ENCODE measurements at regions not wholly inside any gene's neighbourhood (a gene's known extent, or its start where the extent isn't known, plus 50 kb on each side); places are given as distances from the start of the nearest gene placed in this dataset.

GRCh38 chr10:61319386-61320256 lies 133.6 kb downstream of the TMEM26 start:
- no peak for TF ChIP-seq CTCF (IDR thresholded peaks at IDR 0.05; ENCODE audit: control insufficient read depth, extremely low read depth, insufficient read depth)
- H3K4me3 ChIP-seq (ENCODE audit: low read depth, low read length), result no peak overlapping the region
- DNase-seq (ENCODE audit: low read depth), result no peak

- H3K4me3 ChIP-seq (ENCODE audit: low read depth, low read length), result no peak overlapping the region
- DNase-seq (ENCODE audit: low read depth), result no peak
- no peak for TF ChIP-seq CTCF (IDR thresholded peaks at IDR 0.05; ENCODE audit: control insufficient read depth, extremely low read depth, insufficient read depth)
Measured at GRCh38 chr10:61318429-61318828, 134.8 kb downstream of the TMEM26 start.

- DNase-seq (ENCODE audit: low read depth), result no peak
- TF ChIP-seq CTCF (IDR thresholded peaks at IDR 0.05; ENCODE audit: control insufficient read depth, extremely low read depth, insufficient read depth), result no peak
Measured at GRCh38 chr10:61317706-61318105, 135.5 kb downstream of the TMEM26 start.

GRCh38 chr10:61316676-61317265 lies 136.4 kb downstream of the TMEM26 start:
- DNase-seq (ENCODE audit: low read depth), result no peak
- no peak overlapping the region for H3K4me3 ChIP-seq (ENCODE audit: low read depth, low read length)
- no peak for TF ChIP-seq CTCF (IDR thresholded peaks at IDR 0.05; ENCODE audit: control insufficient read depth, extremely low read depth, insufficient read depth)

More at GRCh38 chr10:61317706-61318105, 135.5 kb downstream of the TMEM26 start:
- H3K4me3 ChIP-seq (ENCODE audit: low read depth, low read length), result no peak overlapping the region

GRCh38 chr10:61314273-61314672 lies 138.9 kb downstream of the TMEM26 start:
- TF ChIP-seq CTCF (IDR thresholded peaks at IDR 0.05; ENCODE audit: control insufficient read depth, extremely low read depth, insufficient read depth), result no peak
- DNase-seq (ENCODE audit: low read depth), result no peak
- H3K4me3 ChIP-seq (ENCODE audit: low read depth, low read length), result no peak overlapping the region

- no peak for TF ChIP-seq CTCF (IDR thresholded peaks at IDR 0.05; ENCODE audit: control insufficient read depth, extremely low read depth, insufficient read depth)
- no peak overlapping the region for H3K4me3 ChIP-seq (ENCODE audit: low read depth, low read length)
- no peak for DNase-seq (ENCODE audit: low read depth)
Measured at GRCh38 chr10:61313460-61313859, 139.7 kb downstream of the TMEM26 start.

Measured in LNCaP clone FGC (cell line).